AG09319 (cell line): ENCODE measurements at regions not wholly inside any gene's neighbourhood (a gene's known extent, or its start where the extent isn't known, plus 50 kb on each side); places are given as distances from the start of the nearest gene placed in this dataset.

ENCODE experiments used
- DNase-seq: peaks from one replicate; pipeline ENCODE4 v3.0.0-alpha.2; 2010; ENCODE audit warnings: low read depth; ENCODE audit errors: extremely low read depth
- CTCF ChIP-seq: IDR thresholded peaks from 2 replicates; pipeline ENCODE4 v1.5.1; 2011; ENCODE audit warnings: low read depth, mild to moderate bottlenecking, inconsistent platforms, low read length, moderate library complexity

- no peak for DNase-seq
- no peak for TF ChIP-seq CTCF
These were observed 138.0 kb upstream of the THY1 start for GRCh38 chr11:119560961-119561360.

GRCh38 chr11:119560291-119560690, 137.3 kb upstream of the THY1 start:
- no peak for DNase-seq
- TF ChIP-seq CTCF, result no peak

- no peak for TF ChIP-seq CTCF
- DNase-seq, result no peak
These were observed 129.1 kb upstream of the THY1 start for GRCh38 chr11:119552106-119552485.

GRCh38 chr11:119551420-119552105, 128.6 kb upstream of the THY1 start:
- no peak for TF ChIP-seq CTCF
- no peak for DNase-seq

- no peak for DNase-seq
- no peak for TF ChIP-seq CTCF
These were observed 127.2 kb upstream of the THY1 start for GRCh38 chr11:119550053-119550752.

- no peak for TF ChIP-seq CTCF
- no peak for DNase-seq
These were observed 124.5 kb upstream of the THY1 start for GRCh38 chr11:119547511-119547910.
